Endothelial cell of umbilical vein (primary cell): ENCODE measurements at regions not wholly inside any gene's neighbourhood (a gene's known extent, or its start where the extent isn't known, plus 50 kb on each side); places are given as distances from the start of the nearest gene placed in this dataset.

Experiments used
- BruUV-seq: library from RNA; stranded (reverse); fragments of 400-500 nt; replicated peaks from 2 replicates; lab custom pipeline; 2021; lab: Mats Ljungman, UMichigan
- CTCF ChIA-PET: fragments of 300-600, 350-600 bp; sonication (Branson Sonifier 250); formaldehyde crosslinking; loops from one replicate; lab custom pipeline; 2021; ENCODE audit warnings: antibody characterized with exemption, inconsistent platforms; lab: Charles Lee
- POLR2A ChIA-PET: fragments of 300-600, 350-600 bp; sonication (Branson Sonifier 250); formaldehyde crosslinking; loops from one replicate; lab custom pipeline; 2021; ENCODE audit warnings: antibody characterized with exemption, inconsistent platforms; lab: Charles Lee
- DNase-seq: peaks from one replicate; pipeline ENCODE4 v3.0.0-alpha.2; 2011; ENCODE audit warnings: low read depth, low spot score
- FAIRE-seq: peaks from 2 replicates; lab custom pipeline; 2011; peaks lifted over from hg19 to GRCh38; lab: Jason Lieb, UNC
- H2AFZ ChIP-seq: 2 replicates; pipeline ENCODE4 v1.6.0; 2012; ENCODE audit warnings: low read depth, low read length, control low read depth, inconsistent platforms
- H3K27ac ChIP-seq: 2 replicates; pipeline ENCODE4 v1.5.1; 2011; ENCODE audit warnings: low read depth, mild to moderate bottlenecking, control low read depth, low read length, moderate library complexity; ENCODE audit not compliant: insufficient read depth
- H3K27me3 ChIP-seq, 2 experiments: 2 replicates each; pipeline versions ENCODE4 v1.6.0 to v1.6.1; 2011; ENCODE audit warnings: low read length in 2 of 2, mixed read lengths in 1 of 2; ENCODE audit not compliant: control insufficient read depth in 2 of 2, insufficient read depth in 2 of 2
- H3K36me3 ChIP-seq, 2 experiments: 2 replicates in 1 of 2; 3 replicates in 1 of 2; pipeline ENCODE4 v1.5.1; 2011; ENCODE audit warnings: low read length in 2 of 2, mild to moderate bottlenecking in 1 of 2, moderate library complexity in 1 of 2; ENCODE audit not compliant: control insufficient read depth in 2 of 2, insufficient read depth in 2 of 2; ENCODE audit errors: extremely low read depth in 1 of 2
- H3K4me1 ChIP-seq: 3 replicates; pipeline ENCODE4 v1.5.1; 2011; ENCODE audit warnings: mild to moderate bottlenecking, low read length; ENCODE audit not compliant: control insufficient read depth, insufficient read depth; ENCODE audit errors: extremely low read depth
- H3K4me2 ChIP-seq: 2 replicates; pipeline ENCODE4 v1.6.1; 2011; ENCODE audit warnings: low read length, control low read depth, mixed read lengths; ENCODE audit not compliant: insufficient read depth
- H3K4me3 ChIP-seq, 3 experiments: fragments of 200-600 bp in 1 of 3; sonication (generic), shearing (Covaris generic) in 1 of 3; replicated peaks in 1 of 3; 2 replicates each; pipeline ENCODE4 v1.5.1; 2011 to 2016; ENCODE audit warnings: control low read depth in 3 of 3, low read length in 3 of 3, mild to moderate bottlenecking in 2 of 3, inconsistent platforms in 1 of 3, low read depth in 1 of 3, moderate library complexity in 1 of 3; ENCODE audit not compliant: insufficient read depth in 1 of 3
- H3K79me2 ChIP-seq: 2 replicates; pipeline ENCODE4 v1.6.0; 2012; ENCODE audit warnings: low read length, inconsistent platforms; ENCODE audit not compliant: control insufficient read depth, insufficient read depth
- H3K9ac ChIP-seq: replicated peaks from 2 replicates; pipeline ENCODE3; 2011; ENCODE audit warnings: low read length, control low read depth; ENCODE audit not compliant: insufficient read depth; ENCODE audit errors: extremely low read depth
- H3K9me1 ChIP-seq: replicated peaks from 3 replicates; pipeline ENCODE4 v1.6.0; 2011; ENCODE audit warnings: mild to moderate bottlenecking, low read length; ENCODE audit not compliant: control insufficient read depth, insufficient read depth; ENCODE audit errors: extremely low read depth
- H3K9me3 ChIP-seq: replicated peaks from 2 replicates; pipeline ENCODE4 v1.5.1; 2012; ENCODE audit warnings: low read length, inconsistent platforms; ENCODE audit not compliant: control insufficient read depth, insufficient read depth
- H4K20me1 ChIP-seq: replicated peaks from 2 replicates; pipeline ENCODE3; 2011; ENCODE audit warnings: mild to moderate bottlenecking, low read length; ENCODE audit not compliant: control insufficient read depth, insufficient read depth; ENCODE audit errors: extremely low read depth
- EZH2 ChIP-seq: IDR thresholded peaks from 2 replicates; pipeline ENCODE4 v1.6.1; 2012; ENCODE audit warnings: borderline replicate concordance, low read depth, mild to moderate bottlenecking, moderate library complexity, low read length, inconsistent platforms; ENCODE audit not compliant: severe bottlenecking
- GATA2 ChIP-seq: IDR thresholded peaks from 2 replicates; pipeline ENCODE4 v1.7.0; 2011; ENCODE audit warnings: low read depth, mild to moderate bottlenecking, moderate library complexity, mixed read lengths, low read length; ENCODE audit not compliant: insufficient read length, insufficient read depth
- JUN ChIP-seq: IDR thresholded peaks from 2 replicates; pipeline ENCODE4 v1.6.1; 2011; ENCODE audit warnings: borderline replicate concordance, low read depth; ENCODE audit not compliant: insufficient read length, insufficient read depth
- MYC ChIP-seq: IDR thresholded peaks from one replicate; pipeline ENCODE4 v1.6.1; 2011; ENCODE audit warnings: mild to moderate bottlenecking, low read depth, low read length
- dilution Hi-C: fragments of 300-500 bp; cut with MboI; formaldehyde crosslinking; loops from one replicate; pipeline ENCODE4 v1.15.0; 2019; ENCODE audit warnings: low sequenced_read_pairs; ENCODE audit not compliant: extremely low pct_ligation_motif_present
- intact Hi-C: fragments of 100-400 bp; cut with micrococcal nuclease; formaldehyde crosslinking; loops from one replicate; pipeline ENCODE4 v1.10.0; 2022
- TF ChIP-seq, protein P1 (sequence below), 2 donors: IDR thresholded peaks; 1 replicate in 1 of 2; 2 replicates in 1 of 2; pipeline ENCODE4 v1.5.1; 2011; ENCODE audit warnings: low read length in 2 of 2, mild to moderate bottlenecking in 2 of 2, moderate library complexity in 2 of 2, control low read depth in 1 of 2, inconsistent platforms in 1 of 2, low read depth in 1 of 2; ENCODE audit not compliant: insufficient read depth in 1 of 2; ENCODE audit errors: extremely low read depth in 1 of 2

DNA sequence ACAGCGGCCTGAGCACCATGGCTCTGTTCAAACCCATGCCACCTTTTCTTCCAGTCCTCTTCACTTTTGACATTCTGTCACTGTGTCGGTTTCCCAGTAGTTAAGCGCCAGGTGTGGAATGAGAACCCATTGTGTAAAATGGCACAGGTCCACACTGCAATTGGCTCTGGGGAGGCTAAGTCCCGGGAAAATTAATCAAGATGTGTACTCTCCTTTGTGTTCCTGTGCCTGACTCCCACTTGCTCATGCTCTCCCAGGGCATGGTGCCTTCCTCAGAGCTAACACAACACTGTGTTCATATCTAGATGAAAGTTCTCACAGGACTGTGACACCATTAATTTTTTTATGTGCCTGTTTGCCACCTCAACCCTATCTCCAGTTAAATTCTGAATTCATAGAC lies 59.0 kb upstream of the BTG3 start:
- POLR2A ChIA-PET, result no interaction called here
- BruUV-seq, result no TSS peak
- TF ChIP-seq MYC (no peak), EZH2 (no peak), JUN (no peak), GATA2 (no peak)
- TF ChIP-seq, protein P1, sequence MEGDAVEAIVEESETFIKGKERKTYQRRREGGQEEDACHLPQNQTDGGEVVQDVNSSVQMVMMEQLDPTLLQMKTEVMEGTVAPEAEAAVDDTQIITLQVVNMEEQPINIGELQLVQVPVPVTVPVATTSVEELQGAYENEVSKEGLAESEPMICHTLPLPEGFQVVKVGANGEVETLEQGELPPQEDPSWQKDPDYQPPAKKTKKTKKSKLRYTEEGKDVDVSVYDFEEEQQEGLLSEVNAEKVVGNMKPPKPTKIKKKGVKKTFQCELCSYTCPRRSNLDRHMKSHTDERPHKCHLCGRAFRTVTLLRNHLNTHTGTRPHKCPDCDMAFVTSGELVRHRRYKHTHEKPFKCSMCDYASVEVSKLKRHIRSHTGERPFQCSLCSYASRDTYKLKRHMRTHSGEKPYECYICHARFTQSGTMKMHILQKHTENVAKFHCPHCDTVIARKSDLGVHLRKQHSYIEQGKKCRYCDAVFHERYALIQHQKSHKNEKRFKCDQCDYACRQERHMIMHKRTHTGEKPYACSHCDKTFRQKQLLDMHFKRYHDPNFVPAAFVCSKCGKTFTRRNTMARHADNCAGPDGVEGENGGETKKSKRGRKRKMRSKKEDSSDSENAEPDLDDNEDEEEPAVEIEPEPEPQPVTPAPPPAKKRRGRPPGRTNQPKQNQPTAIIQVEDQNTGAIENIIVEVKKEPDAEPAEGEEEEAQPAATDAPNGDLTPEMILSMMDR (IDR thresholded peaks at IDR 0.05; ENCODE audit: extremely low read depth in 1 of 2, insufficient read depth in 1 of 2, low read depth in 1 of 2, low read length in 2 of 2), result no peak
- no peak for FAIRE-seq
- no peak for DNase-seq
- no peak overlapping the region for H2AFZ ChIP-seq
- no peak overlapping the region for H3K4me2 ChIP-seq
- H4K20me1 ChIP-seq, result no peaks in the 10 kb centered on the region
- no peak overlapping the region for H3K4me3 ChIP-seq
- dilution Hi-C loops (no loop called here), intact Hi-C loops (loop anchor here (10.0 kb wide), 1 partner anchor 287 kb away; no protein-coding TSS in a partner anchor)
- CTCF ChIA-PET, result no interaction called here
- no peaks in the 10 kb centered on the region for H3K36me3 ChIP-seq
- H3K27ac ChIP-seq, result no peak overlapping the region
- no peaks in the 10 kb centered on the region for H3K79me2 ChIP-seq
- H3K27me3 ChIP-seq, result no peaks in the 10 kb centered on the region
- no peak overlapping the region for H3K9ac ChIP-seq
- H3K4me1 ChIP-seq, result no peaks in the 10 kb centered on the region
- no peaks in the 10 kb centered on the region for H3K9me1 ChIP-seq
- H3K9me3 ChIP-seq, result no peaks in the 10 kb centered on the region
